ENCODE measurements at regions not wholly inside any gene's neighbourhood (a gene's known extent, or its start where the extent isn't known, plus 50 kb on each side); places are given as distances from the start of the nearest gene placed in this dataset.
"Not testable (repeated sequence)": the region's sequence is repeated elsewhere in the genome, so short reads cannot be mapped to it uniquely, and the experiment has no call there.

GRCh38 chr1:195847957-195848875, 760.0 kb downstream of the KCNT2 start:
- not testable (repeated sequence) for DNase-seq (ENCODE audit: low spot score)

DNA sequence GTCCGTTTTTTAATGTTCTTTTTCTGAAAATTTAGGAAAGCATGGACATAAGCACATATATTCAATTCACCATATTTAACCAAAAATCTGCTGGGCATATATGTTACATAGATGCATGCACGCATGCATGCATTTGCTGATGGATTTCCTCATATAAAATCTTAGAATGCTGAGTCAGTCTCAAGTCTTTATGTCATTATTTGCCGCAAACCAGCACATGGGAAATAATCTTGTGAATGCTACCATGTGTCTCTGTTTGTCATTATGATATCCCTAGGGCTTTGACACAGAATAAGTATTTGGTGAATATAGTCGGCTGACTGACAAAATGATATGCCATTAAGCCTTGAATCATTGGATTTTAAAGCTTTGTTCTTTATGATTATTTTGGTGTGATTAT, 776.5 kb downstream of the KCNT2 start:
- DNase-seq (ENCODE audit: low spot score): no peak

DNA sequence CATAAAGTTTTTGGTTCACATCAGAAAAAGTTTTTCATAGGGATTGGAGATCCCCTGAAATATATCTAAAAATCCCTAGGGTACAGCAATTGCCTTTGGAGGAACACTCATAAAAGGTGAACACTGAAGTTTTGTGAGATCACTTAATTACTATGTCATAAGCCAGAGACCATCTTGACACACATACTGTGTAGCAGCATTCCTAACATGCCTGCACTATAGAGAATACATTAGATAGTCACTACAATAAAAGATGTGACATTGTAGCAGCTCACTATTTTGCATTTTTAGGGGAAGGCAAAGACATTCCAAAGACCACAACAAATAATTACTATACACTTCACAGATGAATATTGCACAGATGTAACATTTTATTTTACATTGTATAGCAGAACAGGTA, 779.9 kb downstream of the KCNT2 start:
- no peak for DNase-seq (ENCODE audit: low spot score)

- DNase-seq (ENCODE audit: low spot score): no peak
These were observed 787.3 kb downstream of the KCNT2 start for GRCh38 chr1:195820925-195821324.

DNA sequence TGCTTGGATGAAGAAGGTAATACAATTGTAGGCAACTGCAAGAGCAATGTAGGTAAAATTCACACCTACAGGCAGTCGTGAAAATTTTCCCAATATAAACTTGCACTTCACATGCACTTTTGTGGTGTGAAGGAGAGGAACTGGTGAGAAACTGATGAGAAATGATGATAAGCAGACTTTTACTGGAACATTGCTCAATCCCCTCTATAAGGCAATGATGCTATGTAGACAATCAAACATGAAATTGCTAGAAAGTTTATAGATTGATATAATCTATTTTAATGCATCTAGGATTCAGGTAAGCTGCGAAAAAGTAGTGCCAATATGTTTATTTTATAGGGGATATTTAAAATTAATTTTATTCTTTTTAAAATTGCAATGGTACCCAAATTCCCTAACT, 802.2 kb downstream of the KCNT2 start:
- no peak for DNase-seq (ENCODE audit: low spot score)

DNA sequence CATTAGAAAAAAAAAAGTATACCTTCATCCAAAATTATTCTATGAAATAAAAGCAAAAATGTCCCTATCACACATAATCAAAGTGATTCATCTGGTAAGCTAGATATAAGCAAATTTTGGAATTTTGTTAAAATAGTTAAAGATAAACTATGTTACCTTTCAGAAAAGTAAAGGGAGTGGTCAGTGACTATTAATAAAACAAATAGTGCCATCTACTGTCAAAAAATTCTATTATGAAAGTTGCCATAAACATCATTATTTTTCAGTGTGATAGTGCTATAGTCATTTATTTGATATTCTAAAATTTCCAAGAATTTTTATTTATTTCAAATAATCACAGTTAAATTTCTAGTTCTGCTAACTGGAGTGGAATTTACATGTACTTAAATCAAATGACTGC, 803.7 kb downstream of the KCNT2 start:
- DNase-seq (ENCODE audit: low spot score): no peak

GRCh38 chr1:195799016-195799415, 809.2 kb downstream of the KCNT2 start:
- DNase-seq (ENCODE audit: low spot score): no peak

DNA sequence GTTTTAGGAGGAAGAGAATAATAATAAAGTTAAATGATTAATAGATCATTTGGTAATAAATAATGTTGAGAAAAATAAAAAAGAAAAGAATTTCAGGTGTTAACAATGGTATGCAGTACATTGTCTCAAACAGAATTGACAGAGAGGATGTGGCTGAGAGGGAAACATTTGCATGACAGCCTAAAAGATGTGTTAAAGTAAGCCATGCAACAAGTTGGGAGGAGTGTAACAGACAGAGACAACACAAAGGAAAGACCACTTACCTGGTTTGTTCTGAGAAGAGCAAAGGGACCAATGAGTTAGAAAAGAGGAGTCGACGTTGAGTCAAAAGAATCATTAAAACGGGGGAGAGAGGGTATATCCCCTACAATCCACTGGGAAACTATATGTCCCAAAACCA, 814.0 kb downstream of the KCNT2 start:
- DNase-seq (ENCODE audit: low spot score): no peak

DNA sequence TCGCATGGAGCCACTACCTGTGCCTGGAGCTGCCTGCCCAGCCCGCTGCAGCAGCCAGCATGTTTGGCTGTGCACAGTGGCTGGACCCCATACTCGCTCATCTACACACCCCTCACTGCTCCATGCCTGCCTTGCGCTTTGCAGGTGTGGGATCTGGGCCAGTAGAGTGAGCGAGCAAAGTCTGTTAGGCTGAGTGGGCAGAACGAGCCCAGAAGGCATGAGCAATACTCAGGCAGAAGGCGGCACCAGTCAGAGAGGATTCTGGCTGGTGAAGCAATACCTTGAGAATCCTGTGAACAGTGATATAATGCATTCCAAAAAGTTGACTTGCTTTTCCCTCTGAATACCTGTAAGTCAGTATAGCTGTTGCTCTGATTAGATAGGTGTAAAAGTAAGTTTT, 816.4 kb downstream of the KCNT2 start:
- DNase-seq (ENCODE audit: low spot score): no peak

- DNase-seq (ENCODE audit: low spot score): no peak
These were observed 817.6 kb downstream of the KCNT2 start for GRCh38 chr1:195790514-195791168.

DNA sequence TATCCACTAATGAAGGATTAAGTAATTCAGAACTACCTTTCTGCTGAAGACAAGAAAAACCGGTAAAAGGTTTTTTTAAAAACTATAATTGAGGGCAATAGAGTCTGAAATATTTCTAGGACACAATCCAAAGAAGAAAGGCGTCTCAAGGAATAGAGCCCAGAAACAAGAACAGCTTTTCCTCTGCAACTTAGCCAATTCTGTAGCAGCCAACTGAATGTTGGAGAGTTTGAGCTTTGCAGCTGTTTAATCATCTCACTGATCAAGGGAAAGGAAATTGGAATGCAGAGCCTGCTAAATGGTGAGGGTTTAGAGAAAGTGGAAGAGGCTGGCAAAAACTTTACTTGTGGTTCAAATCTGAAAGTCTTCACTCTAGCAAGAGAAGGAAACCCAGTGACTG, 818.9 kb downstream of the KCNT2 start:
- peak; percentile 4 for DNase-seq (ENCODE audit: low spot score)

DNA sequence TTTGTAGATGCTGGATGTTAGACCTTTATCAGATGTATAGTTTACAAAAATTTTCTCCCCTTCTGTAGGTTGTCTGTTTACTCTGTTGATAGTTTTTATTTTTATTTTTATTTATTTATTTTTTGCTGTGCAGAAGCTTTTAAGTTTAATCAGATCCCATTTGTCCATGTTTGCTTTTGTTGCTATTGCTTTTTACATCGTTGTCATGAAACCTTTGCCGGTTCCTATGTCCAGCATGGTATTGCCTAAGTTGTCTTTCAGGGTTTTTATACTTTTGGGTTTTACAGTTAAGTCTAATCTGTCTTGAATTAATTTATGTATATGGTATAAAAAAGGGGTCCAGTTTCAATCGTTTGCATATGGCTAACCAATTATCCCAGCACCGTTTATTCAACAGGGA, 819.5 kb downstream of the KCNT2 start:
- no peak for DNase-seq (ENCODE audit: low spot score)

DNA sequence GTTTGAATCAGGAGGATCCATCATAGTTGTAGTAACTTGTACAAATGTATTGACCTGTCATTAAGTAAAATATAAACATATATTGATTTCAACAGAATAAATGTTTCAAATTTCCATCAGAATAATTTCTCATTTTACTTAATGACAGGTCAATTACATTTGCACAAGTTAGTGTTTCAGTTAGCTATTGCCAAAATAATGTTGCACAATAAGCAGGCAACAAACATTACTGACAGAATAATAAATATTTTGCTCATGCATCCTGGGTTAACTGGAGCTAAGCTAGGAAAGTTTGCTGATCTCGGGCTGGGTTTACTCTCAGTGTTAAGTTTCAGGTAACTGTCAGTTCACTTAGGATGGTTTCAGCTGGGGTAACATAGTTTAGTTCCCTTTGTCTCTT, 822.4 kb downstream of the KCNT2 start:
- DNase-seq (ENCODE audit: low spot score): no peak

DNA sequence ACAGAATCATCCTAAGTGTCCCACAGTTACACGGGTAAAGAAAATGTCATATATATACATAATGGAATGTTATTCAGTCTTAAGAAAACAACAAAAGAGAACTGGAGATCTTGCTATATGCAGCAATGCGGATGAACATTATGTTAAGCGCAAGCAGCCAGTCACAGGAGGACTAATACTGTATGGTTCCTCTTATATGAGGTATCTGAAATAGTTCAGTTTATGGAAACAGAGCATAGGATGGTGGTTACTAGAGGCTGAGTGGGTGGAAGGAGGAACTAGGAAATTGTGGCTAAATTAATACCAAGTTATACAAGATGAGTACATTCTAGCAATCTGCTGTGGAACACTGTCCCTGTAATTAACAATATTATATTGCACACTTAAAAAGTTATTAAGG, 834.3 kb downstream of the KCNT2 start:
- no peak for DNase-seq (ENCODE audit: low spot score)

DNA sequence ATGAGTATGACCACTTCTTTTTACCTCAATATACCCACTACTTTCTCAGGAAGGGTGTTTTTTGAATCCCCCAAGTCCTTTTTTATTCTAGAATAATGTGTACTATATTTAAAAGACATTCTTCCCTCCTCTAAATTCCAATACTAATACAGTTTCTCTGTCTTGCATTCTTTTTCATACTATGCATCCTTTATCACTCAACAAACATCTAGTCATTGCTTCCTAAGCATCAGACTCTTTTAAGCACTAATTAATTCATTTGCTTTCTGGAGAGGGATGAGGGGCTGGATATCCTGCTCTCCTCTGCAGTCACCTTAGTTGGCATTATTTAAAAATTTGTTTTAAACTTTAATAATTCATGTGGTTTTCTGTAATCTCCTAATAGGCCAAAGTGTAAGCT, 838.8 kb downstream of the KCNT2 start:
- DNase-seq (ENCODE audit: low spot score): peak; percentile 10

DNA sequence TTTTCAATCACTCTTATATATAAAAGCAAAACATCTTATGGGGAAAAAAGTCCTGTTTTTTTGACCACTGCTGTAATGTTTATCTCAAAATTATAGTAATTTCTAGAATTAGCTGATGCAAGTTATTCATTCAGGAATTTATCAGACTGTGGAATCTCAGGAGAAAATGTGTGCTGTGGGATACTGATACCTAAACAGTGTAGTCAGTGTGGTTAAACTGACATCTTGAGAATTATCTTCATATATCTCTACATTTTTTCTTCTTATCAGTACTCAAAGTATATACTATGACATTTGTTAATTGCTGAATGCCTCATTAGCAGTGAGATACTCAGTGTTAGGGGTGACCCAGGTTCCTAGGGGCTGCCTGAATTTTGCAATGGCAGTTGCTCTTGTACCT, 839.3 kb downstream of the KCNT2 start:
- DNase-seq (ENCODE audit: low spot score): no peak

- no peak for DNase-seq (ENCODE audit: low spot score)
These were observed 839.9 kb downstream of the KCNT2 start for GRCh38 chr1:195768377-195768776.

- peak; percentile 35 for DNase-seq (ENCODE audit: low spot score)
These were observed 841.5 kb downstream of the KCNT2 start for GRCh38 chr1:195766709-195767108.

- DNase-seq (ENCODE audit: low spot score): no peak
These were observed 843.1 kb downstream of the KCNT2 start for GRCh38 chr1:195765099-195765498.

GRCh38 chr1:195763907-195764374, 844.3 kb downstream of the KCNT2 start:
- no peak for DNase-seq (ENCODE audit: low spot score)

DNA sequence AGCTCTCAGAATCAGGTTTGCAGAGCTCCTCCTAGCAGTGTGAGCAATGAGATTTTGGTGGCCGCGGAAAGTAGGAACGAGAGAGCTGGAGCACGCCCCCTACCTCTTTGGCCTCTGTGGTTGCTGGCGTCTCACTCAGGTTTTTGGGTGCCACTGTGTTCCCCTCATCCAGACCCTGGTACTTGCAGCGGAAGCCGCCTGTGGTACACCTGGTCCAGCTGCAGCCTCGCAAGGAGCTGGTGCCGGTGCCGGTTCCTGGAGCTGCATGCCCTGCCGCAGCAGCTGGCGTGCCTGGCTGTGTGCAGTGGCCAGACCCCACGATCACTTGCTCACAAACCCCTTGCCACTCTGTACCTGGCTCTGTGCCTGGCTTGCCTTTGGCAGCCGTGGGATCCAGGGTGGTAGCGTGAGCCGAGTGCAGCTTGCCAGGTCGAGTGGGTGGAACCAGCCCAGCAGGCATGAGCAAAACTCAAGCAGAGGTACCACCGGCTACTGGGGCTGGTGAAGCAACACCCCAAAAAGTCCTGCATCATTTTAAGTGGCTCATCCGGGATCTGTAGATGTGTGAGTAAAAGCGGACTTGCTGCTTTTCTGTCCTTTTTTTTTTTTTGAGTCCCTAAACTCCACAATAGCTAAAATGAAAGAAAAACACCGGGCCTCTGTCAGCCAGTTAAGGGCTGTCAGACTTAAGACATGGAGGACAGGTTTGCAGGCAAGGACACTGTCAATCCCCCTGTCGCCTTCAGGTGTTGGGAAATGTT, 844.9 kb downstream of the KCNT2 start:
- no peak for DNase-seq (ENCODE audit: low spot score)

DNA sequence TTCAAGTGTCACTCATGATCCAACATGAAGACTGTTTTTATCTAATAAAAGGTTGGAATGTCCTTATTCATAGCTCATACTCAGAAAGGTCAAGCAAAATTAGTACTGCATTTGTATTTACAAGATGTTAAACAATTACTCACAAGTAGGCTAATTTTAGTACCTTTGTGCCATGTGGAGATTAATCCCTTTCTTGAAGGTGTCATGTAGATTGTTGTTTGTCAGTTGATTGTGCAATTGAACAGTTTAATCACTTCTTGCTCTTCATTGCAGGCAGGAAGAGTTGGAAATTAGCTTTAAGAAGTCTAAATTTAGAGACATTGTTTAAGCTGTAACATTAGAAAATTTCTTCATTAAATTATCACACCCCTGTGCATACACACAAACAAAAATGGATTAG, 847.1 kb downstream of the KCNT2 start:
- DNase-seq (ENCODE audit: low spot score): no peak

GRCh38 chr1:195756109-195756508, 852.1 kb downstream of the KCNT2 start:
- DNase-seq (ENCODE audit: low spot score): no peak
